Testis (tissue), 2 donors: ENCODE measurements at regions not wholly inside any gene's neighbourhood (a gene's known extent, or its start where the extent isn't known, plus 50 kb on each side); places are given as distances from the start of the nearest gene placed in this dataset.
"Not testable (repeated sequence)": the region's sequence is repeated elsewhere in the genome, so short reads cannot be mapped to it uniquely, and the experiment has no call there.

Experiments
- DNase-seq: peaks from one replicate; pipeline ENCODE4 v3.0.0-alpha.2; 2019
- H3K27ac ChIP-seq, 2 donors: fragments of 200-600 bp; sonication (generic); one replicate each; pipeline ENCODE4 v1.5.1; 2019
- H3K27me3 ChIP-seq: fragments of 200-600 bp; sonication (generic); one replicate; pipeline ENCODE4 v1.5.1; 2019
- H3K36me3 ChIP-seq: fragments of 200-600 bp; sonication (generic); one replicate; pipeline ENCODE4 v1.5.1; 2017; ENCODE audit warnings: low read depth; ENCODE audit errors: missing control alignments
- H3K4me1 ChIP-seq: fragments of 200-600 bp; sonication (generic); one replicate; pipeline ENCODE4 v1.5.1; 2019
- H3K4me3 ChIP-seq, 2 donors: fragments of 200-600 bp; sonication (generic); one replicate each; pipeline ENCODE4 v1.5.1; 2017 to 2019
- H3K9me3 ChIP-seq: fragments of 200-600 bp; sonication (generic); one replicate; pipeline ENCODE4 v1.5.1; 2017
- CTCF ChIP-seq, 3 experiments: fragments of 450-650 bp in 2 of 3; fragments of 200-600 bp in 1 of 3; sonication (generic) in 1 of 3; IDR thresholded peaks; one replicate each; pipeline ENCODE4 v1.5.1; 2016 to 2019; ENCODE audit warnings: antibody characterized with exemption in 3 of 3, mild to moderate bottlenecking in 2 of 3, moderate library complexity in 1 of 3
- POLR2A ChIP-seq: fragments of 450-650 bp; IDR thresholded peaks from one replicate; pipeline ENCODE4 v1.6.1; 2017; ENCODE audit warnings: antibody characterized with exemption, mild to moderate bottlenecking, moderate library complexity
- WGBS, 2 donors: methylation state at CpG; one replicate each; pipeline ENCODE4 v1.1.5; 2018; 5-methylcytosine and 5-hydroxymethylcytosine counted together
- intact Hi-C: fragments of 100-400 bp; cut with DNase I; formaldehyde crosslinking; loops from one replicate; pipeline ENCODE4 v1.15.1; 2023; ENCODE audit warnings: low total_unique reads

DNA sequence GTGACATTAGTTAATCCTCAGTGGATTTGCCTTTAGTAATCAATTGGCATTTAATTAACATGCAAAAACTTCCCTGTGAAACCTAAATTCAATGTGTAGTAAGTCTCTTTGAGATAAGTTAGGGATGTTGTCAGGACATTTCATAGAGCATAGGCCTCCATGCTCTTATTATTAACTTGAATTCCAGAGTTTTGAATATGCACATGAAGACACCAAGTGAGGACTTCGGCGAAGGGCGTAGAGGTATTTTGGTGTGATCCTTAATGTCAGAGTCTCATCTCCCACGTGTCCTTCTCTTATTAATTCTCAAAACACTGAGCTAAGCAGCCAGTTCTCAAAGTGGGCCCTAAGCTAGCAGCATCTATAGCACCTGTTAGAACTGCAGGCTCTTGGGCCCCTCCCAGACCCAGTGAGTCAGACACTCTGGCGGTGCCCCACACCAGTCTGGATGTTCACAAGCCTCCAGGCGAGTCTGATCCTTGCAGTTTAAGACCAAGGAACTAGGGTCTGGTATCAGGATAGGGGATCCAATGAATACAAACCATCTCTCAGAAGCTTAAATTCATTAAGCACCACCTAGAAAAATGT is 292.1 kb downstream of the QKI start:
- Histone ChIP-seq H3K4me1 (peaks cover 15% of the 10 kb centered on the region), H3K4me3 (no peak overlapping the region), H3K27me3 (no peaks in the 10 kb centered on the region), H3K9me3 (no peaks in the 10 kb centered on the region), H3K36me3 (no peaks in the 10 kb centered on the region), H3K27ac (no peak overlapping the region)
- no peak for TF ChIP-seq CTCF (IDR thresholded peaks at IDR 0.05)
- TF ChIP-seq POLR2A = no peak
- DNase-seq = no peak
- WGBS, 2 donors = 91 to 94% methylated on average over 6 of the region's 6 CpGs
- intact Hi-C loops = no loop called here

- no peaks in the 10 kb centered on the region for H3K9me3 ChIP-seq
- intact Hi-C loops = no loop called here
- 88 to 89% methylated on average over 9 of the region's 9 CpGs for WGBS, 2 donors
- H3K27ac ChIP-seq = no peak overlapping the region
- no peaks in the 10 kb centered on the region for H3K27me3 ChIP-seq
- H3K4me3 ChIP-seq = no peak overlapping the region
- H3K4me1 ChIP-seq = peaks cover 11% of the 10 kb centered on the region
- no peak for TF ChIP-seq CTCF (IDR thresholded peaks at IDR 0.05)
- no peak for TF ChIP-seq POLR2A
- DNase-seq = no peak
- H3K36me3 ChIP-seq = no peaks in the 10 kb centered on the region
Measured at GRCh38 chr6:163705923-163706322, 291.4 kb downstream of the QKI start.

GRCh38 chr6:163702736-163703135 is 288.2 kb downstream of the QKI start:
- no peak overlapping the region for H3K27ac ChIP-seq
- no peaks in the 10 kb centered on the region for H3K27me3 ChIP-seq
- H3K9me3 ChIP-seq = no peaks in the 10 kb centered on the region
- WGBS, 2 donors = 94 to 99% methylated on average over 3 of the region's 3 CpGs
- intact Hi-C loops = no loop called here
- no peak overlapping the region for H3K4me3 ChIP-seq
- peaks cover 6% of the 10 kb centered on the region for H3K4me1 ChIP-seq
- H3K36me3 ChIP-seq = no peaks in the 10 kb centered on the region
- TF ChIP-seq POLR2A (no peak), CTCF (IDR thresholded peaks at IDR 0.05) (no peak)
- DNase-seq = no peak

DNA sequence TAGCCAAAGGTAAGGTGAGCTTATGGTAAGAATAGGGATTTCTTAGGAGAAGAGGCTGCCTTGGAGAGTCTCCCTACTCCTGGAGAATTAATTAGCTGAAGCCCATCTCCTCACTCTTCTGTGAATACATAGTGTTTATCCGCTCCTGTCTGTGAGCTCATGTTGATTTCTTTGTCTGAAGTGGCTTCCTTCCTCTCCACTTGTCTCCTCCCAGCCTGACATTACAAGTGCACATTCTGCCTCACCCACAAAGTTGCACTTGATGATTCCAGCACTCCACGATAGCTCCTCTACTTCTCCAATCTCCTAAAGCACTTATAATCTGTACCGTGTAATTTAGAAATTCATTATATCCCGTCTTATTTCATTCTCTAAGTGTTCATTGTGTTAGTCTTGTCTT is 287.2 kb downstream of the QKI start:
- TF ChIP-seq CTCF (IDR thresholded peaks at IDR 0.05) (no peak), POLR2A (no peak)
- no peak overlapping the region for H3K4me3 ChIP-seq
- intact Hi-C loops = no loop called here
- 90 to 96% methylated on average over 4 of the region's 4 CpGs for whole genome bisulfite sequencing, 2 donors
- no peaks in the 10 kb centered on the region for H3K9me3 ChIP-seq
- H3K27me3 ChIP-seq = no peaks in the 10 kb centered on the region
- DNase-seq = no peak
- H3K27ac ChIP-seq = no peak overlapping the region
- no peaks in the 10 kb centered on the region for H3K36me3 ChIP-seq
- H3K4me1 ChIP-seq = no peaks in the 10 kb centered on the region

GRCh38 chr6:163698086-163698485 is 283.6 kb downstream of the QKI start:
- 87 to 97% methylated on average over 3 of the region's 3 CpGs for WGBS, 2 donors

DNA sequence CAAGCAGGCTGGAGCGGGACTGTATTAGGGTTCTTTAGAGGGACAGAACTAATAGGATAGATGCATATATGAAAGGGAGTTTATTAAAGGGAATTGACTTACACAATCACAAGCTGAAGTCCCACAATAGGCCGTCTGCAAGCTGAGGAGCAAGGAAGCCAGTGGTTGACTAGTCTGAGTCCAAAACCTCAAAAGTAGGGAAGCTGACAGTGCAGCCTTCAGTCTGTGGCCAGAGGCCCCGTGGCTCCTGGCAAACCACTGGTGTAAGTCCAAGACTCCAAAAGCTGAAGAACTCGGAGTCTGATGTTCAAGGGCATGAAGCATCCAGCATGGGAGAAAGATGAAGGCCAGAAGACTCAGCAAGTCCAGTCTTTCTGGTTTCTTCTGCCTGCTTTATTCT is 281.8 kb downstream of the QKI start:
- H3K27me3 ChIP-seq, intact Hi-C loops, H3K27ac ChIP-seq, H3K9me3 ChIP-seq, H3K4me1 ChIP-seq, H3K36me3 ChIP-seq, H3K4me3 ChIP-seq, DNase-seq: not testable (repeated sequence)
- 82 to 100% methylated on average over 4 of the region's 4 CpGs for WGBS, 2 donors

More at GRCh38 chr6:163698086-163698485, 283.6 kb downstream of the QKI start:
- no peak overlapping the region for H3K27ac ChIP-seq
- intact Hi-C loops = no loop called here
- DNase-seq = no peak
- no peaks in the 10 kb centered on the region for H3K36me3 ChIP-seq
- no peaks in the 10 kb centered on the region for H3K4me1 ChIP-seq
- no peaks in the 10 kb centered on the region for H3K9me3 ChIP-seq
- TF ChIP-seq CTCF (IDR thresholded peaks at IDR 0.05) (no peak), POLR2A (no peak)
- no peak overlapping the region for H3K4me3 ChIP-seq
- H3K27me3 ChIP-seq = no peaks in the 10 kb centered on the region
